GM04503 (cell line): ENCODE measurements at regions not wholly inside any gene's neighbourhood (a gene's known extent, or its start where the extent isn't known, plus 50 kb on each side); places are given as distances from the start of the nearest gene placed in this dataset.

Experiments
- DNase-seq: peaks from one replicate; pipeline ENCODE4 v3.0.0-alpha.2; 2012; ENCODE audit warnings: low read depth

GRCh38 chr18:34640276-34640675, 69.8 kb upstream of the DTNA start:
- no peak for DNase-seq

GRCh38 chr18:34643989-34644388, 66.1 kb upstream of the DTNA start:
- no peak for DNase-seq

- DNase-seq = no peak
Measured at GRCh38 chr18:34647251-34647650, 62.8 kb upstream of the DTNA start.

DNA sequence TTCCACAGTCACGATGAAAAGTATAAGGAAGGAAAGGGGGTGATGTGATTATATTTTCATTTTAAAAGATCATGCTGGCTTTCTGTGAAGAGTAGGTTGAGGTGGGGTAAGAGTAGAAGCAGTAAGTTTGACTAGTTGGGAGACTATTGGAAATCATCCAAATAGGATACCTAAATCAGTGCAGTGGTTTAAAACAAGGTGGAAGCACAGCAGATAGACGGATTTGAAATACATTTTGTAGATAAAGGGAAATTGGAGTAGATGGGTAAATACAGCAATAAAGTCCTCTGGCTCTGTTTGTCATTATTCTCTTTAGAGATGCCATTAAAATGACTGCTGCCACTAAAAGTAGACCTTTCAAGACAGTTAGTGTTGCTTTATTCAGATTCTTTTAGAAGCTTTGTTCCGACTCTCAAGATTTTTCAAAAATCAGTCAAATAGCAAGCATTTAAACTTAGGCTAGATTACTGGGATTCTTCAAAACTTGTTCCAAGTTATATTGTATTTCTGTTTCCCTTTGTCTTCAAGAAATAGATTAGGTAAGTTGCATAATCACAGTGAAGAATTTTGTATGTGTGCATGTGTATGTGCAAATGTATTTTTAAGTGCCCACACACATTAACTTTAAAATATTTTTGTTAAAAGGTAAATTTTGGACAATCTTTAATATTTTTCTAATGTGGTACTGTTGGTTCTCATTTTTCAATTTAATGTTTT, 61.7 kb upstream of the DTNA start:
- DNase-seq = no peak

- no peak for DNase-seq
Measured at GRCh38 chr18:34649080-34649479, 61.0 kb upstream of the DTNA start.

GRCh38 chr18:34650121-34650545, 60.0 kb upstream of the DTNA start:
- DNase-seq = peak; percentile 37

DNA sequence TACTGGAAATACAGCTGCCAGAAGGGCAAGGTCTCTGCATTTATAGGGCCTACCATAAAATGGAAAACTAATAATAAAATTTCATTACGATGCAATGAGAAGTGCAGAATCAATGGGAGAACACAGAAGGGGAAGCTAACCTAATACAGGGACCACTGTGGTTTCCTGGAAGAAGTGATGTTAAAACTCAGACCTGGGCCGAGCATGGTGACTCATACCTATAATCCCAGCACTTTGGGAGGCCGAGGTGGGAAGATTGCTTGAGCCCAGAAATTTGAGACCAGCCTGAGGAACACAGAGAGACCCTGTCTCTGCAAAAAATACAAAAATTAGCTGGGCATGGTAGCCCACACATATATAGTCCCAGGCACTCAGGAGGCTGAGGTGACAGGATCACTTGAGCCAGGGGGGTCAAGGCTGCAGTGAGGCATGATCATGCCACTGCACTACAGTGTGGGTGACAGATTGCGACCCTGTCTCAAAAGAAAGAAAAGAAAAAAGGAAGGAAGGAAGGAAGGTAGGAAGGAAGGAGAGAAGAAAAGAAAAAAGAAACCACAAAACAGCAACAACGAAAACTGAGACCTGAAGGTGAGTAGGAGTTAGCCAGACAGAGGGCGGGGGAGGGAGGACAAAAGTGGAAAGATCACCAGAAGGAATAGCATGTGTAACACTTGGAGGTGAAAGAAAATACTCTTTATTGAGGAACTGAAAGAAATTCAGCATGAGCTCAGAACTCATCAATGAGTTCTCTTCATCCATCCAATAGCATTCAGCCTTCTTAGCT, 58.3 kb upstream of the DTNA start:
- DNase-seq = no peak

DNA sequence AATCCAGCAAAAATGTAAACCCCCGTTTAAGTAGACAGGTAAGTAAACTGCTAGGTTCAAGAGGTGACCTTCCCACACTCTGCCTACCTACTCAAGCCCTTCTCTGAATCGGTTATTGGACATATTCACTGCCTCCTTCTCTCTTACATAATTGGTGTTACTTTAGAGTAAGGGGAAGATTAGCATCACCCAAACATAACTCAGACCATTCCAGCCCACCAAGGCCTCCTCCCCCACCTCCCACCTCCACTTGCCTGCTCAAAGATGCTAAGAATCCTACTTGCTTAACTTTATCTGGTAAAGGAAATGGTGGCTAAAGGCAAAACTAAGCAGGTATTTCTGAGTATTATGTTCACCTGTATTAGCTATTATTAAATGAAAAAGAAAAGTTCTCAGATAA, 55.0 kb upstream of the DTNA start:
- DNase-seq = no peak

DNA sequence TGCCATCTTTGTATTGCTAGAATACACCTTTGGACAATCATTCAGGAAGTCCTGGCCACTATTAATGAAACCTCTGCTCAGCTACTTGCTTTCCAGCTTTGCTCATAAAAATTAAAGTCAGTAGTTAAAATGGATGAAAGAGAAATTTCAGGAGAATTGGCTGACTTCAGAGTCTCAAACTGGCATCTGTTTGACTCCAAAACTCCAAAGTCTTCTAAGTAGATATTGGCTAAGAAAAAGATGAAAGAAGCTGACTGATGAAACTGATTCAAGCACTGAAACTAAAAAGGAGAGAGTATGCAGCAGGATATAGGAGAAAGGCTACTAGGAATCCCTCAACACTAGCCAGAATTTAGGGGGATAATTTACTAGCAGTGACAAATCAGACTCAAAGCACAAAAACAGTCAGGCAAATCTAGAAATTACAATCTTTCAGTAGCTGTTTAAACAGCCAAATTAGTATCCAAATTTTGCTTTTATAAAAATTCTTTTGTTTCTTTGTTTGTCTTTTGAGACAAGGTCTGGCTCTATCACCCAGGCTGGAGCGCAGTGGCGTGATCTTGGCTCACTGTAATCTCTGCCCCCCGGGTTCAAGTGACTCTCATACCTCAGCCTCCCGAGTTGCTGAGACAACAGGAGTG, 52.1 kb upstream of the DTNA start:
- no peak for DNase-seq

DNA sequence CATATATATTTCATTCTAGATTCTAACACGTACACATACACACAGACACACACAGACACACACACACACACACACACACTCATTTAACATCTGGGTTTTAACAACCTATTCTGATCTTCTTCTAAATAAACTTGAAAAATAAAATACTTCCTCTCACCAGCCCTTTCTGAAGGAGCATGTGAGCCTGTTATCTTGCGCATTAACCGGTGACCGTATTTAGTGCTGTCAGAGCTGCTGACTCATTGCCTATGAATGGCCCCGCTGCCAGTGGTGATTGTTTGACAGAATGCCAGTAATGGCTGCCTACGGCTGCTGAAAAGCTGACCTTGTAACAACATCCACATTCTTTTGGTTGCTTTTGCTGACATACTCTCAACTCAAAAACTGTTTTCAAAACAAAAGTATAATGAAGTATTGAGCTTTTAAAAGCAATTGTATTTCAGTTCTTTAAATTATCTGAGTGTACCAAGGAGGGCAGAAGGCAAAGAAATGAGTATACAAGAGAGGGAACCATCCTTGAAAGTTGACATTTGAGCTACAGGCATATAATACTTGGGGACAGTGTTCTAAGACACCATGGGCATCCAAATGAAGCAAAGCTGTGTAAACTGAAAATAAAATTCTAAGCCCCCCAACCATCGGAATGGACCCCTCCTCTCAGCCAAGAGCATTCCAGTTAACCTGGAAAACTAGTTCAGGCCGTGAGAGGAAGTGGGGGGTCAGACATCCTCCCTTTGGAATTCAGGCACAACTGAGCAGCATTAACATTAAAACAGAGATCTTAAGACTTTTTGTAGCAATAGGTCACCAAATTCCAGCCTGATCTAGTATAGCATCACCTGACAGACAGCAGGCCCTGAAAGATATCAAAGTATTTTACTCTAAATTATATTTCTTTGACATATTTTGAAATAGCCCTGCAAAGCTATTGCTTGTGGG, 50.2 kb upstream of the DTNA start:
- peak; percentile 87 for DNase-seq
